A549 (cell line): ENCODE measurements at regions not wholly inside any gene's neighbourhood (a gene's known extent, or its start where the extent isn't known, plus 50 kb on each side); places are given as distances from the start of the nearest gene placed in this dataset.

Source experiments
- ATAC-seq, 2 experiments: fragments of 200-7000 bp in 1 of 2; fragments of >200 bp in 1 of 2; cut with Nextera tagmentation in 1 of 2; cut with Tn5 transposase in 1 of 2; 3 replicates each; pipeline versions ENCODE4 v1.8.0 to v1.9.1; 2018 to 2020; ENCODE audit warnings: mild to moderate bottlenecking in 1 of 2, moderate library complexity in 1 of 2
- CTCF ChIA-PET: fragments of 300-600 bp; sonication (Branson Sonifier 250); formaldehyde crosslinking; extraction: SDS; loops from one replicate; lab custom pipeline; 2021; ENCODE audit warnings: antibody characterized with exemption, inconsistent platforms; lab: Yijun Ruan, JAX
- POLR2A ChIA-PET: fragments of 350-600 bp; formaldehyde crosslinking; extraction: SDS; loops from one replicate; lab custom pipeline; 2021; ENCODE audit warnings: antibody characterized with exemption, inconsistent platforms; lab: Yijun Ruan, JAX
- DNase-seq, 2 experiments: peaks; one replicate each; pipeline versions ENCODE4 v3.0.0 to v3.0.0-alpha.2; 2011 to 2016; ENCODE audit warnings: low read depth in 1 of 2, low spot score in 1 of 2
- FAIRE-seq: peaks from 2 replicates; lab custom pipeline; 2011; peaks lifted over from hg19 to GRCh38; lab: Jason Lieb, UNC
- H3K27ac ChIP-seq, 2 experiments: fragments of >200 bp; sonication (Bioruptor Twin); formaldehyde crosslinking; 3 replicates each; pipeline ENCODE4 v1.5.1; 2016 to 2017
- H3K4me1 ChIP-seq: fragments of >200 bp; sonication (Bioruptor Twin); formaldehyde crosslinking; 3 replicates; pipeline ENCODE4 v1.6.1; 2016
- H3K4me2 ChIP-seq: fragments of >200 bp; sonication (Bioruptor Twin); formaldehyde crosslinking; 3 replicates; pipeline ENCODE4 v1.6.1; 2016
- H3K4me3 ChIP-seq: fragments of >200 bp; sonication (Bioruptor Twin); formaldehyde crosslinking; 3 replicates; pipeline ENCODE4 v1.5.1; 2016
- H3K9me3 ChIP-seq: fragments of >200 bp; sonication (Bioruptor Twin); formaldehyde crosslinking; 3 replicates; pipeline ENCODE4 v1.6.1; 2016
- BCL3 ChIP-seq: fragments of >200 bp; sonication (Bioruptor Twin); formaldehyde crosslinking; IDR thresholded peaks from 3 replicates; pipeline ENCODE4 v1.6.1; 2016
- CEBPB ChIP-seq, 2 experiments: fragments of >200 bp in 1 of 2; sonication (Bioruptor Twin) in 1 of 2; formaldehyde crosslinking in 1 of 2; IDR thresholded peaks; 2 replicates each; pipeline ENCODE4 v1.6.1; 2012 to 2016
- CHD2 ChIP-seq: fragments of 150-350 bp; IDR thresholded peaks from 2 replicates; pipeline ENCODE4 v1.6.1; 2014; ENCODE audit warnings: low read length; ENCODE audit not compliant: partially characterized antibody
- CTCF ChIP-seq: fragments of >200 bp; sonication (Bioruptor Twin); formaldehyde crosslinking; IDR thresholded peaks from 3 replicates; pipeline ENCODE4 v1.5.1; 2016
- EHMT2 ChIP-seq: fragments of 200-600 bp; sonication (generic); IDR thresholded peaks from 2 replicates; pipeline ENCODE4 v1.6.1; 2016; ENCODE audit warnings: antibody characterized with exemption, low read depth, mild to moderate bottlenecking, moderate library complexity
- GATA3 ChIP-seq: IDR thresholded peaks from 2 replicates; pipeline ENCODE4 v1.6.1; 2012; ENCODE audit warnings: borderline replicate concordance
- HES2 ChIP-seq: fragments of >200 bp; sonication (Bioruptor Twin); formaldehyde crosslinking; IDR thresholded peaks from 2 replicates; pipeline ENCODE4 v1.6.1; 2016
- HEYL ChIP-seq: fragments of 250-450 bp; sonication (Bioruptor Pico); IDR thresholded peaks from 2 replicates; pipeline ENCODE4 v1.8.0; 2021; ENCODE audit warnings: mild to moderate bottlenecking, moderate library complexity
- HMGXB4 ChIP-seq: fragments of 250-450 bp; sonication (Bioruptor Pico); IDR thresholded peaks from 2 replicates; pipeline ENCODE4 v1.5.0; 2021; ENCODE audit warnings: mild to moderate bottlenecking, moderate library complexity, borderline replicate concordance
- HOXA7 ChIP-seq: fragments of 250-450 bp; sonication (Bioruptor Pico); IDR thresholded peaks from 2 replicates; pipeline ENCODE4 v1.5.0; 2020; ENCODE audit warnings: mild to moderate bottlenecking, moderate library complexity
- HOXB13 ChIP-seq: fragments of 250-450 bp; sonication (Bioruptor Pico); IDR thresholded peaks from 2 replicates; pipeline ENCODE4 v1.5.0; 2020; ENCODE audit warnings: low read depth, mild to moderate bottlenecking, moderate library complexity
- HOXB5 ChIP-seq: fragments of 250-450 bp; sonication (Bioruptor Pico); IDR thresholded peaks from 2 replicates; pipeline ENCODE4 v1.5.0; 2020; ENCODE audit warnings: mild to moderate bottlenecking, moderate library complexity
- JUN ChIP-seq, 2 experiments: fragments of >200 bp; sonication (Bioruptor Twin); formaldehyde crosslinking; IDR thresholded peaks; 2 replicates in 1 of 2; 3 replicates in 1 of 2; pipeline ENCODE4 v1.6.1; 2016 to 2017
- JUNB ChIP-seq: fragments of >200 bp; sonication (Bioruptor Twin); formaldehyde crosslinking; IDR thresholded peaks from 2 replicates; pipeline ENCODE4 v1.6.1; 2016
- KDM5A ChIP-seq: fragments of 200-600 bp; sonication (generic); IDR thresholded peaks from 2 replicates; pipeline ENCODE4 v1.6.1; 2016; ENCODE audit warnings: antibody characterized with exemption, mild to moderate bottlenecking
- MAFK ChIP-seq: fragments of 450-650 bp; IDR thresholded peaks from 2 replicates; pipeline ENCODE4 v1.6.1; 2014; ENCODE audit not compliant: partially characterized antibody
- MYC ChIP-seq: IDR thresholded peaks from 2 replicates; pipeline ENCODE4 v1.6.1; 2012; ENCODE audit warnings: mild to moderate bottlenecking, inconsistent platforms, low read length, improper control_type of control experiment, borderline replicate concordance
- NFE2L2 ChIP-seq: fragments of 150-350 bp; conservative IDR thresholded peaks from 2 replicates; pipeline ENCODE4 v1.6.1; 2014; ENCODE audit warnings: low read length
- PHF8 ChIP-seq: fragments of 200-600 bp; sonication (generic); IDR thresholded peaks from 2 replicates; pipeline ENCODE4 v1.6.1; 2016; ENCODE audit warnings: low read depth, mild to moderate bottlenecking, antibody characterized with exemption, moderate library complexity, borderline replicate concordance
- POLR2A ChIP-seq: IDR thresholded peaks from 2 replicates; pipeline ENCODE4 v1.6.1; 2012; ENCODE audit warnings: mild to moderate bottlenecking, low read length
- RCOR1 ChIP-seq: fragments of 150-350 bp; IDR thresholded peaks from 2 replicates; pipeline ENCODE4 v1.6.1; 2014; ENCODE audit warnings: antibody characterized with exemption, low read length, low read depth
- REST ChIP-seq: fragments of 200-600 bp; sonication (generic); IDR thresholded peaks from 2 replicates; pipeline ENCODE4 v1.6.1; 2016; ENCODE audit warnings: antibody characterized with exemption, mild to moderate bottlenecking, moderate library complexity
- RFX5 ChIP-seq: fragments of 450-650 bp; IDR thresholded peaks from 2 replicates; pipeline ENCODE4 v1.7.1; 2014; ENCODE audit warnings: antibody characterized with exemption, mild to moderate bottlenecking, moderate library complexity
- RNF2 ChIP-seq: fragments of 200-600 bp; sonication (generic); IDR thresholded peaks from 2 replicates; pipeline ENCODE4 v1.6.1; 2016; ENCODE audit warnings: low read depth, mild to moderate bottlenecking, antibody characterized with exemption, moderate library complexity, borderline replicate concordance
- SREBF2 ChIP-seq: fragments of 450-650 bp; IDR thresholded peaks from 2 replicates; pipeline ENCODE4 v1.6.1; 2014; ENCODE audit warnings: mild to moderate bottlenecking, moderate library complexity
- TFCP2L1 ChIP-seq: fragments of 250-450 bp; sonication (Bioruptor Pico); IDR thresholded peaks from 2 replicates; pipeline ENCODE4 v1.5.0; 2021; ENCODE audit warnings: mild to moderate bottlenecking
- TP53 ChIP-seq: fragments of 250-450 bp; sonication (Bioruptor Pico); IDR thresholded peaks from 2 replicates; pipeline ENCODE4 v1.5.0; 2021; ENCODE audit warnings: mild to moderate bottlenecking, moderate library complexity
- USF2 ChIP-seq: fragments of 450-650 bp; IDR thresholded peaks from 2 replicates; pipeline ENCODE4 v1.6.1; 2014; ENCODE audit warnings: antibody characterized with exemption
- ZSCAN20 ChIP-seq: fragments of 250-450 bp; sonication (Bioruptor Pico); IDR thresholded peaks from 2 replicates; pipeline ENCODE4 v1.8.0; 2022; ENCODE audit warnings: mild to moderate bottlenecking, moderate library complexity
- WGBS: methylation state at CpG from one replicate; pipeline ENCODE4 v1.1.6; 2017; ENCODE audit errors: missing lambda C conversion rate; 5-methylcytosine and 5-hydroxymethylcytosine counted together

GRCh38 chr13:34547929-34548328 lies 394.1 kb upstream of the NBEA start:
- DNase-seq (no peak), FAIRE-seq (no peak), ATAC-seq (no peak)
- WGBS: 73% methylated on average over 3 of the region's 3 CpGs
- POLR2A ChIA-PET: no interaction called here
- H3K4me2 ChIP-seq: no peak overlapping the region
- no peaks in the 10 kb centered on the region for H3K4me1 ChIP-seq
- no peak overlapping the region for H3K27ac ChIP-seq
- no peaks in the 10 kb centered on the region for H3K9me3 ChIP-seq
- H3K4me3 ChIP-seq: no peak overlapping the region
- CTCF ChIA-PET: no interaction called here
- TF ChIP-seq NFE2L2 (no peak), HEYL (no peak), SREBF2 (no peak), HES2 (no peak), USF2 (no peak), EHMT2 (no peak), CTCF (no peak), JUN (IDR thresholded peaks at IDR 0.05) (no peak), JUNB (no peak), POLR2A (no peak), TP53 (CRISPR knock-in tag) (no peak), TFCP2L1 (CRISPR knock-in tag) (no peak), GATA3 (no peak)
- TF ChIP-seq, all 56 proteins: peak for 0

GRCh38 chr13:34553376-34553775 lies 388.7 kb upstream of the NBEA start:
- ATAC-seq (no peak), DNase-seq (no peak), FAIRE-seq (no peak)
- Histone ChIP-seq H3K4me1 (no peaks in the 10 kb centered on the region), H3K4me2 (no peak overlapping the region), H3K4me3 (no peak overlapping the region), H3K27ac (no peak overlapping the region), H3K9me3 (no peaks in the 10 kb centered on the region)
- WGBS: 95% methylated on average over 3 of the region's 3 CpGs
- ChIA-PET CTCF (no interaction called here), POLR2A (no interaction called here)
- TF ChIP-seq BCL3 (no peak), MAFK (no peak), CEBPB (IDR thresholded peaks at IDR 0.05) (no peak), GATA3 (no peak), HOXB13 (CRISPR knock-in tag) (no peak), RNF2 (no peak), RFX5 (no peak), MYC (no peak), KDM5A (no peak), HOXB5 (no peak), REST (no peak), CHD2 (no peak), HMGXB4 (CRISPR knock-in tag) (no peak), JUNB (no peak), PHF8 (no peak), HEYL (no peak), RCOR1 (no peak), HOXA7 (CRISPR knock-in tag) (no peak), ZSCAN20 (CRISPR knock-in tag) (no peak)
